Mucosa of descending colon (tissue), 3 donors: ENCODE measurements at regions not wholly inside any gene's neighbourhood (a gene's known extent, or its start where the extent isn't known, plus 50 kb on each side); places are given as distances from the start of the nearest gene placed in this dataset.
"Not testable (repeated sequence)": the region's sequence is repeated elsewhere in the genome, so short reads cannot be mapped to it uniquely, and the experiment has no call there.

Experiments
- ATAC-seq: fragments of 200-7000 bp; cut with Tn5 transposase; one replicate; pipeline ENCODE4 v1.9.1; 2020; ENCODE audit warnings: mild to moderate bottlenecking, moderate library complexity
- DNase-seq, 3 donors: peaks; one replicate each; pipeline ENCODE4 v3.0.0-alpha.2; 2020
- H3K36me3 ChIP-seq: fragments of 200-600 bp; one replicate; pipeline ENCODE4 v1.8.0; 2021; ENCODE audit warnings: low read depth, mild to moderate bottlenecking
- H3K4me1 ChIP-seq: fragments of 200-600 bp; one replicate; pipeline ENCODE4 v1.8.0; 2021; ENCODE audit warnings: low read depth, mild to moderate bottlenecking
- H3K4me3 ChIP-seq: fragments of 200-600 bp; one replicate; pipeline ENCODE4 v1.8.0; 2021; ENCODE audit warnings: mild to moderate bottlenecking
- H3K9me3 ChIP-seq: fragments of 200-600 bp; one replicate; pipeline ENCODE4 v1.8.0; 2021; ENCODE audit warnings: mild to moderate bottlenecking
- CTCF ChIP-seq: fragments of 200-600 bp; IDR thresholded peaks from one replicate; pipeline ENCODE4 v1.8.0; 2022; ENCODE audit warnings: antibody characterized with exemption, mild to moderate bottlenecking
- intact Hi-C, 2 donors: fragments of 100-400 bp; cut with DNase I in 1 of 2; cut with micrococcal nuclease in 1 of 2; formaldehyde crosslinking; loops; one replicate each; pipeline versions ENCODE4 v1.11.0 to v1.11.1; 2022; cut with DNase I, micrococcal nuclease
- donor health status: DM: no; HTN: no; CAD: no; lungs with moderate emphysema.
- donor health status: DM: no; HTN: no; CAD: no.
- donor health status: DM: no; HTN: yes; CAD: no.

- ATAC-seq: no peak
- Histone ChIP-seq H3K9me3 (no peaks in the 10 kb centered on the region), H3K4me1 (no peaks in the 10 kb centered on the region), H3K4me3 (no peak overlapping the region), H3K36me3 (no peaks in the 10 kb centered on the region)
- intact Hi-C loops: no loop called here
- TF ChIP-seq CTCF: no peak
- DNase-seq: no peak
Measured at GRCh38 chr2:55766947-55767346, 73.3 kb upstream of the PNPT1 start.

- DNase-seq, H3K4me1 ChIP-seq, intact Hi-C loops, ATAC-seq, H3K4me3 ChIP-seq, H3K36me3 ChIP-seq, H3K9me3 ChIP-seq: not testable (repeated sequence)
Measured at GRCh38 chr2:55765708-55766107, 72.1 kb upstream of the PNPT1 start.

- Histone ChIP-seq H3K4me1 (no peaks in the 10 kb centered on the region), H3K9me3 (no peaks in the 10 kb centered on the region), H3K4me3 (no peak overlapping the region), H3K36me3 (no peaks in the 10 kb centered on the region)
- intact Hi-C loops: no loop called here
- no peak for DNase-seq
- no peak for TF ChIP-seq CTCF
- ATAC-seq: no peak
Measured at GRCh38 chr2:55763721-55764120, 70.1 kb upstream of the PNPT1 start.

GRCh38 chr2:55761526-55761925, 67.9 kb upstream of the PNPT1 start:
- no peaks in the 10 kb centered on the region for H3K9me3 ChIP-seq
- no peaks in the 10 kb centered on the region for H3K4me1 ChIP-seq
- no peaks in the 10 kb centered on the region for H3K36me3 ChIP-seq
- ATAC-seq (no peak), DNase-seq (no peak)
- intact Hi-C loops: no loop called here
- H3K4me3 ChIP-seq: no peak overlapping the region
- no peak for TF ChIP-seq CTCF

GRCh38 chr2:55761024-55761423, 67.4 kb upstream of the PNPT1 start:
- Histone ChIP-seq H3K4me3 (no peak overlapping the region), H3K9me3 (no peaks in the 10 kb centered on the region), H3K4me1 (no peaks in the 10 kb centered on the region), H3K36me3 (no peaks in the 10 kb centered on the region)
- intact Hi-C loops: no loop called here
- ATAC-seq (no peak), DNase-seq (no peak)
- no peak for TF ChIP-seq CTCF

- no peak for DNase-seq
- Histone ChIP-seq H3K4me3 (no peak overlapping the region), H3K36me3 (no peaks in the 10 kb centered on the region), H3K9me3 (no peaks in the 10 kb centered on the region), H3K4me1 (no peaks in the 10 kb centered on the region)
- intact Hi-C loops: no loop called here
- TF ChIP-seq CTCF: no peak
- ATAC-seq: no peak
Measured at GRCh38 chr2:55760125-55760524, 66.5 kb upstream of the PNPT1 start.
